ENCODE measurements at regions not wholly inside any gene's neighbourhood (a gene's known extent, or its start where the extent isn't known, plus 50 kb on each side); places are given as distances from the start of the nearest gene placed in this dataset.

DNA sequence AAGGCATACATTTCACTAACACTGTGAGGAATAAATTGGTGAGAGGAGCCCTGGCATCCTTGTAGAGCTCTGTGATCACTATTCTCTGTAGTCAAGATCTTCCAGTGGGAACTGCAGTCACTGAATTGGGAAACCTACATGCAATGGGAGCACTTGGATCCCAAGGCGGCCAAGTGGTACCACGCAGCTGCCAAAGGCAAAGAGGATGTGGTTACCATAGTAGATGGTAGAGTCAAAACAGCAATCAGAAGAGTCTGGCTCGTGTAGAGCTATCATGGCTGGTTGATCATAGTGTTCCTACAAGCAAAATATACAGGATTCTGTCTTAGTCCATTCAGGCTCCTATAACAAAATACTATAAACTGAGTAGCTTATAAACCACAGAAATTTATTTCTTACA, 849.7 kb downstream of the ROBO2 start:
- no peak for DNase-seq (ENCODE audit: extremely low read depth, low read depth)
- TF ChIP-seq, protein P1, sequence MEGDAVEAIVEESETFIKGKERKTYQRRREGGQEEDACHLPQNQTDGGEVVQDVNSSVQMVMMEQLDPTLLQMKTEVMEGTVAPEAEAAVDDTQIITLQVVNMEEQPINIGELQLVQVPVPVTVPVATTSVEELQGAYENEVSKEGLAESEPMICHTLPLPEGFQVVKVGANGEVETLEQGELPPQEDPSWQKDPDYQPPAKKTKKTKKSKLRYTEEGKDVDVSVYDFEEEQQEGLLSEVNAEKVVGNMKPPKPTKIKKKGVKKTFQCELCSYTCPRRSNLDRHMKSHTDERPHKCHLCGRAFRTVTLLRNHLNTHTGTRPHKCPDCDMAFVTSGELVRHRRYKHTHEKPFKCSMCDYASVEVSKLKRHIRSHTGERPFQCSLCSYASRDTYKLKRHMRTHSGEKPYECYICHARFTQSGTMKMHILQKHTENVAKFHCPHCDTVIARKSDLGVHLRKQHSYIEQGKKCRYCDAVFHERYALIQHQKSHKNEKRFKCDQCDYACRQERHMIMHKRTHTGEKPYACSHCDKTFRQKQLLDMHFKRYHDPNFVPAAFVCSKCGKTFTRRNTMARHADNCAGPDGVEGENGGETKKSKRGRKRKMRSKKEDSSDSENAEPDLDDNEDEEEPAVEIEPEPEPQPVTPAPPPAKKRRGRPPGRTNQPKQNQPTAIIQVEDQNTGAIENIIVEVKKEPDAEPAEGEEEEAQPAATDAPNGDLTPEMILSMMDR (IDR thresholded peaks at IDR 0.05; ENCODE audit: low read depth, low read length), result no peak

DNA sequence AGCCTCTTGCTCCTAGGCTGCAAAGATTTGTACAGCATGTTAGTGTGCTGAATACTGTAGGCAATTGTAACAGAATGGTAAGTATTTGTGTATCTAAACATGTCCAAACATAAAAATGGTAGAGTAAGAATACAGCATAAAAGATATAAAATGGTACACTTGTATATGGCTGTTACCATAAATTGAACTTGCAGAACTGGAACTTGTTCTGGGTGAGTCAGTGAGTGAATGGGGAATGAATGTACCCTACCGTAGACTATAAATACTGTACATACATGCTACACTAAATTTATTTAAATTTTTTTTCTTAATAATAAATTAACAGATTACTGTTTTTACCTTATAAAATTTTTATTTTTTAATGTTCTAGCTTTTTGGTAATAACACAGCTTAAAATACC, 858.7 kb downstream of the ROBO2 start:
- TF ChIP-seq, protein P1 (IDR thresholded peaks at IDR 0.05; ENCODE audit: low read depth, low read length), result no peak

DNA sequence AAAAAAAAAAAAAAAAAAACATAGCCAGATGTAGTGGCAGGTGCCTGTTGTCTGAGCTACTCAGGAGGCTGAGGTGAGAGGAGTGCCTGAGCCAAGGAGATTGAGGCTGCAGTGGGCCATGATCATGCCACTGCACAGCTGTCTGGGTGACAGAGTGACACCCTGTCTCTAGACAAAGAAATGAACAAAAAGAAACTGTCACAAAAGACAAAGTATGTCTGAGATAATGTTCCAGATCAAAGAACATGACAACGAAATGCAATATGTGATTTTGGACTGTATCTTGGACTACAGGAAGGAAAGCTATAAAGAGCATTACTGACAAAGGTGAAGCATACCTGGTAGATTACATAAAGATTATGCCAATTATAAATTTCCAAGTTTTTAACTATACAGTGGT, 862.8 kb downstream of the ROBO2 start:
- DNase-seq (ENCODE audit: extremely low read depth, low read depth), result no peak
- TF ChIP-seq, protein P1 (IDR thresholded peaks at IDR 0.05; ENCODE audit: low read depth, low read length), result no peak

More for the DNA sequence above, 858.7 kb downstream of the ROBO2 start:
- no peak for DNase-seq (ENCODE audit: extremely low read depth, low read depth)

DNA sequence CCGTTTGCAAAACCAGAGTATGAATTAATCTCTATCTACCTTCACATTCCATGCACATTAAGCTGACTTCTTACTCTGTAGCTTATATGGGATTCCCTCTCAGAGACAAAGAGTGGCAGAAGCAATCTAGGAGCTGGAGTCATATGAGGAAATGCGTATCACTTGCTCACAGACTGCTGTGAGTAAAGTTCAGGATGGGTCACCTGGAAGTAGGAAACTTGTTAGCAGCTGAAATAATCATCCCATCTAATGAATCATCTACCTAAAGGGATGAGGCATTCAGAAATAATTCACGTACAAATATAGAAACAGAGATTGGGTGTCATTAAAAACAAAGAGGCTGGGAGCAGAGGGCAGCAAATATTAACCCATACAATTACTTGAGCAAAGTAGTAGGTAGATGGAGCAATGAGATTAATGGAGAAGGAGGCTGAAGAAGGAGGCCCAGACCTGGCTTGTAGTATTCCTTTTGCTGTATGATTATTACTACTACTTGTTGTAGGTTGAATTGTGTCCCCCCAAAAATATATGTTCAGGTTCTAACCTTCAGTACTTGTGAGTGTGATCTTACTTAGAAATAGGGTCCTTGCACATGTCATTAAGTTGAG, 866.3 kb downstream of the ROBO2 start:
- DNase-seq (ENCODE audit: extremely low read depth, low read depth), result no peak
- TF ChIP-seq, protein P1 (IDR thresholded peaks at IDR 0.05; ENCODE audit: low read depth, low read length), result no peak

DNA sequence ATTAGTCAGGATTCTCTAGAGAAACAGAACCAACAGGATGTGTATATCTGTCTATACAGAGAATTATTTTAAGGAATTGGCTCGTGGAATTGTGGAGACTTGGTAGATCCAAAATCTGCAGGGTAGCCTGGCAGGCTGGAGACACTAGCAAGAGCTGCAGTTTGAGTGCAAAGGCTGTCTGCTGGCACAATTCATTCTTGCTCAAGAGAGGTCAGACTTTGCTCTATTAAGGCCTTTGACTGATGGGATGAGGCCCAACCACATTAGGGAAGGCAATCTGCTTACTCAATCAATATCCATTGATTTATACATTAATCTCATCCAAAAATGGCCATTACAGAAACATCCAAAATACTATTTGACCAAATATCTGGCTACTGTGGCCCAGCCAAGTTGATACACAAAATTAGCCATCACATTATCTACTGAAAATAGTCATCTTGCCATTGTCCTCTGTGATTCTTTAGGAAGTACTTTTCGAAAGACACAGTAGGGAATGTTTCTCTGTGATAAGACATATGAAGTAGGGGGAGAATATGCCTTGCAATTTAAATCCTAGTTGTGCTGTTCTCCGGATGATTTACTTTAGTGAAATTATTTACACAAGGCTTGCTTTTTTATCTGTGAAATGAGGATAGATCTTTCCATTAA, 873.8 kb downstream of the ROBO2 start:
- no peak for DNase-seq (ENCODE audit: extremely low read depth, low read depth)
- TF ChIP-seq, protein P1 (IDR thresholded peaks at IDR 0.05; ENCODE audit: low read depth, low read length), result no peak

DNA sequence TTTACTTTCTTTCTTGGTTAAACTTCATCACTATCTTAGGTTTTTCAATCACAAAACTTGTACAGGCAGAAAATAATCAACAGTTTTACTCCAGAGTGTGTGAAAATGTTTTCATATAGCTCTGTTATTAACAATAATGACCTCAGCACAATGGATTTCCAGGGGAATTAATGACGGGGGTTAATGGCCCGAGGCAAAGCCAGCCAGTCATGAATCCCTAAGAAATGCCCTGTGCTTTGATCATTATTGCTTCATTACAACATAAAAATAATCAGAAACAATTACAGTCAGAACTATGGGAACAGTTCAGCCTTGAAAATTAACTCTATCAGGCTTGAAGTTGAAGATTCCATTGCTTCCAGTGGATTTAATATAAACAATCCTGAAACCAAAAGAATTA, 875.4 kb downstream of the ROBO2 start:
- TF ChIP-seq, protein P1 (IDR thresholded peaks at IDR 0.05; ENCODE audit: low read depth, low read length), result no peak
- no peak for DNase-seq (ENCODE audit: extremely low read depth, low read depth)

DNA sequence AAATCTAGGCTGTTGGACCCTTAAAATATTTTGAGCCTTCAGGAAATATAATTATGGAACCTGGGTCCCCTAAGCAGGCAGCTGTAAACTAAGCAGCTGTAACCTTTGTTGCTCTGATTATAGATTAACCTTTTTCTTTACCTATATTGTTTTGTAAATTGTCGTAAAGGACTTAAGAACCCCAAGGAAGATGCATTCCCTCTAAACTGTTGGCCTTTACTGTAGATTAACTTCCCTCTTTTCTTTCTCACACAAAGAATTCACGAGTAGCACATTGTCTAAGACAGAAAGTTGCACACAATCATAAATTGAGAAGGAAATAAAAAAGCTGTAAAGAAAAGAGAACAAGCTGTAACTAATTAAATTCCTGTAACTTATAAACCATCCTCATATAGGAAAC, 877.3 kb downstream of the ROBO2 start:
- TF ChIP-seq, protein P1 (IDR thresholded peaks at IDR 0.05; ENCODE audit: low read depth, low read length), result no peak
- no peak for DNase-seq (ENCODE audit: extremely low read depth, low read depth)
